Neural progenitor cell (in vitro differentiated cells): ENCODE measurements at regions not wholly inside any gene's neighbourhood (a gene's known extent, or its start where the extent isn't known, plus 50 kb on each side); places are given as distances from the start of the nearest gene placed in this dataset.

Source experiments
- EZH2 ChIP-seq: fragments of 200-600 bp; sonication (generic); IDR thresholded peaks from 2 replicates; pipeline ENCODE4 v1.6.1; 2017; ENCODE audit warnings: antibody characterized with exemption, mild to moderate bottlenecking, moderate library complexity
- TF ChIP-seq, protein P1 (sequence below): fragments of 200-600 bp; sonication (generic); IDR thresholded peaks from 2 replicates; pipeline ENCODE4 v1.5.1; 2017; ENCODE audit warnings: antibody characterized with exemption, mild to moderate bottlenecking

DNA sequence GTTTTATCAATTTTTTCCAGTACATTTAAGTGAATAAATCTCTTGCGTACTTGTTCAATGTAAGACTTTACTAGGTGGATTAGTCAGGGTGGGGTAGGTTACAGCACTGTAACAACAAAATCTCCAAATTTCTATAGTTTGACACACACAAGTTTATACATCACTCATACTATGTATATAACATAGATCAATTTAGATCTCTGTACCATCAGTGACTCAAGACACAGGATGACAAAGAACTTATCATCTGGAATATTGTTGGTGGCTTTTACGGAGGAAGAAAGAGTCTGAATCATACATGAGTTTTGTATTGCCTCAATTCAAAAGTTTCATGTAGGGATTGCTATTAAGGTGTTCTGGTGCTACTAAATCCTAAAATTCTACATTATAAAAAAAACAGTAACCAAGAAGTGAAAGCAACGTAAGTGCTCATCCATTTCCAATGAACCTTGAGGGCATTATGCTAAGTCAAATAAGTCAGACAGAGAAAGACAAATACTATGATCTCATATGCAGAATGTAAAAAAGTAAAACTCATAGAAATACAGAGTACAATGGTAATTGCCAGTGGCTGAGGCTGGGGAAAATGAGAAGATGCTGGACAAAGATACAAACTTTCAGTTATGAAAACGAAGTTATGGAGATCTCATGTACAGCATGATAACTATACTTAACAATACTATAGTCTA is 98.0 kb upstream of the DKK2 start:
- TF ChIP-seq, protein P1, sequence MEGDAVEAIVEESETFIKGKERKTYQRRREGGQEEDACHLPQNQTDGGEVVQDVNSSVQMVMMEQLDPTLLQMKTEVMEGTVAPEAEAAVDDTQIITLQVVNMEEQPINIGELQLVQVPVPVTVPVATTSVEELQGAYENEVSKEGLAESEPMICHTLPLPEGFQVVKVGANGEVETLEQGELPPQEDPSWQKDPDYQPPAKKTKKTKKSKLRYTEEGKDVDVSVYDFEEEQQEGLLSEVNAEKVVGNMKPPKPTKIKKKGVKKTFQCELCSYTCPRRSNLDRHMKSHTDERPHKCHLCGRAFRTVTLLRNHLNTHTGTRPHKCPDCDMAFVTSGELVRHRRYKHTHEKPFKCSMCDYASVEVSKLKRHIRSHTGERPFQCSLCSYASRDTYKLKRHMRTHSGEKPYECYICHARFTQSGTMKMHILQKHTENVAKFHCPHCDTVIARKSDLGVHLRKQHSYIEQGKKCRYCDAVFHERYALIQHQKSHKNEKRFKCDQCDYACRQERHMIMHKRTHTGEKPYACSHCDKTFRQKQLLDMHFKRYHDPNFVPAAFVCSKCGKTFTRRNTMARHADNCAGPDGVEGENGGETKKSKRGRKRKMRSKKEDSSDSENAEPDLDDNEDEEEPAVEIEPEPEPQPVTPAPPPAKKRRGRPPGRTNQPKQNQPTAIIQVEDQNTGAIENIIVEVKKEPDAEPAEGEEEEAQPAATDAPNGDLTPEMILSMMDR = no peak
- no peak for TF ChIP-seq EZH2
